Pancreas (tissue), 10 donors: ENCODE measurements at regions not wholly inside any gene's neighbourhood (a gene's known extent, or its start where the extent isn't known, plus 50 kb on each side); places are given as distances from the start of the nearest gene placed in this dataset.
A peak's percentile ranks its signal among the peaks of the same experiment; 100 is the strongest.

Source experiments
- ATAC-seq, 4 donors: fragments of 200-7000 bp; cut with Tn5 transposase; one replicate each; pipeline versions ENCODE4 v1.8.0 to v1.9.1; 2020; ENCODE audit warnings: mild to moderate bottlenecking in 4 of 4, moderate library complexity in 4 of 4
- DNase-seq, 6 donors: peaks; one replicate each; pipeline ENCODE4 v3.0.0-alpha.2; 2020
- FAIRE-seq: peaks from 2 replicates; lab custom pipeline; 2012; peaks lifted over from hg19 to GRCh38; lab: Jason Lieb, UNC
- H3K27ac ChIP-seq, 4 donors: fragments of 200-600 bp; sonication (generic); 1 replicate in 3 of 4; 2 replicates in 1 of 4; pipeline versions ENCODE4 v1.5.0 to v1.8.0; 2020
- H3K27me3 ChIP-seq, 4 donors: fragments of 200-600 bp; one replicate each; pipeline ENCODE4 v1.8.0; 2021
- H3K36me3 ChIP-seq, 3 donors: fragments of 200-600 bp; sonication (generic) in 1 of 3; one replicate each; pipeline versions ENCODE4 v1.5.0 to v1.8.0; 2020 to 2021
- H3K4me1 ChIP-seq, 3 donors: fragments of 200-600 bp; one replicate each; pipeline ENCODE4 v1.8.0; 2021
- H3K4me3 ChIP-seq, 4 donors: fragments of 200-600 bp; sonication (generic) in 2 of 4; one replicate each; pipeline versions ENCODE4 v1.5.0 to v1.8.0; 2020 to 2021
- H3K9me3 ChIP-seq, 4 donors: fragments of 200-600 bp; one replicate each; pipeline ENCODE4 v1.8.0; 2021
- WGBS, 2 donors: extraction: QIAGEN DNeasy Blood & Tissue Kit; methylation state at CpG; one replicate each; pipeline ENCODE4 v1.1.7; 2013; 5-methylcytosine and 5-hydroxymethylcytosine counted together
- intact Hi-C, 3 donors: fragments of 100-400 bp; cut with DNase I; formaldehyde crosslinking; loops; one replicate each; pipeline versions ENCODE4 v1.11.1 to v1.14.2; 2022
- TF ChIP-seq, protein P1 (sequence below), 4 donors: fragments of 200-600 bp; sonication (generic) in 3 of 4; IDR thresholded peaks; one replicate each; pipeline versions ENCODE4 v1.5.0 to v1.8.0; 2021; ENCODE audit warnings: antibody characterized with exemption in 4 of 4
- donor health status: healthy with polysubstance abuse.
- donor health status: DM: no; HTN: no; CAD: no; lungs with moderate emphysema.
- donor health status: DM: no; HTN: no; CAD: no.
- donor health status: control.
- donor health status: control.
- donor health status: Bipolar disorder and iron deficiency.
- donor health status: DM: yes; HTN: yes; CAD: no.
- donor health status: DM: no; HTN: no; CAD: no.
- donor health status: DM: no; HTN: no; CAD: no.
- donor health status: DM: yes; HTN: yes; CAD: no.

DNA sequence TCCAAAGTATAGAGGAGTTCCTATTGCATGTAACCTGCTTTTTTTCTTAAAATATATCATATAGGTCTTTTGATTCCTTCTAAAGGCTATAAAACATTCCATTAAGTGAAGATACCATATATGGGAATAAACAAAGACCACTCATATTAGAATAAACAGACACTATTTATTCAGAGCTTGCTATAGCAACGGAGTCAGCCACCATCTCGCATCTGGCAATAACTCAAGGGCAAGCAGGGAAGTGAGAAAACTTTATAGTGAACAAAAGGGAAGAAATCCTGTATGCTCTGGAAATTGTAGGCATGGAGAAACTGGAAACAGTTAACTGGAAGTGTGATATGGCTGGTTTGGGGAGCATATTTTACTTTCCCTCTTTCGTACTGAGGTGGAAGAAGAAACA, 301.9 kb downstream of the PTH2R start:
- H3K27me3 ChIP-seq: no peaks in the 10 kb centered on the region
- H3K36me3 ChIP-seq: no peaks in the 10 kb centered on the region
- ATAC-seq (no peak), DNase-seq (no peak), FAIRE-seq (no peak)
- 51 to 64% methylated on average over 3 of the region's 3 CpGs for WGBS, 2 donors
- H3K9me3 ChIP-seq: no peaks in the 10 kb centered on the region
- TF ChIP-seq, protein P1, sequence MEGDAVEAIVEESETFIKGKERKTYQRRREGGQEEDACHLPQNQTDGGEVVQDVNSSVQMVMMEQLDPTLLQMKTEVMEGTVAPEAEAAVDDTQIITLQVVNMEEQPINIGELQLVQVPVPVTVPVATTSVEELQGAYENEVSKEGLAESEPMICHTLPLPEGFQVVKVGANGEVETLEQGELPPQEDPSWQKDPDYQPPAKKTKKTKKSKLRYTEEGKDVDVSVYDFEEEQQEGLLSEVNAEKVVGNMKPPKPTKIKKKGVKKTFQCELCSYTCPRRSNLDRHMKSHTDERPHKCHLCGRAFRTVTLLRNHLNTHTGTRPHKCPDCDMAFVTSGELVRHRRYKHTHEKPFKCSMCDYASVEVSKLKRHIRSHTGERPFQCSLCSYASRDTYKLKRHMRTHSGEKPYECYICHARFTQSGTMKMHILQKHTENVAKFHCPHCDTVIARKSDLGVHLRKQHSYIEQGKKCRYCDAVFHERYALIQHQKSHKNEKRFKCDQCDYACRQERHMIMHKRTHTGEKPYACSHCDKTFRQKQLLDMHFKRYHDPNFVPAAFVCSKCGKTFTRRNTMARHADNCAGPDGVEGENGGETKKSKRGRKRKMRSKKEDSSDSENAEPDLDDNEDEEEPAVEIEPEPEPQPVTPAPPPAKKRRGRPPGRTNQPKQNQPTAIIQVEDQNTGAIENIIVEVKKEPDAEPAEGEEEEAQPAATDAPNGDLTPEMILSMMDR (IDR thresholded peaks at IDR 0.05): no peak
- H3K4me3 ChIP-seq: no peak overlapping the region
- intact Hi-C loops: no loop called here
- no peak overlapping the region for H3K27ac ChIP-seq
- no peaks in the 10 kb centered on the region for H3K4me1 ChIP-seq

DNA sequence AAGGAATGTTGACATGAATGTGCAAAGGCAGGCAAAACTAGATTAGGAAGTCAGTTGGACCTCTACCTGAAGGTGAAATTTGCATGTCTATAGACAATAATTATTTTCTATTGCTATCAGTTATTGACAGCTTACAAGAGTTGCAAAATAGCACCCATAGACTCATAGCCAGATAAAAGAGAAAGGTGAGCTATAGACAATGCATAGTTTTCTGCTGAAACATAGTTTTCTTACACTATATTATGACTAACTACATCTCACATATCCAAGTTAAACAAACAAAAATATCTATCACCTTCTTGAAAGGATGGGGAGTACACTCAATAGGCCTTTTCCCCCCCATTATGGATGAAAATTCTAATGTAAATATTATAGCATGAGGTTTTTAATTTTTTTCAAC, 305.0 kb downstream of the PTH2R start:
- Histone ChIP-seq H3K4me1 (no peaks in the 10 kb centered on the region), H3K27ac (no peak overlapping the region), H3K4me3 (no peak overlapping the region), H3K36me3 (no peaks in the 10 kb centered on the region), H3K9me3 (no peaks in the 10 kb centered on the region), H3K27me3 (no peaks in the 10 kb centered on the region)
- no peak for ATAC-seq
- FAIRE-seq: no peak
- intact Hi-C loops: no loop called here
- DNase-seq: no peak
- TF ChIP-seq, protein P1 (IDR thresholded peaks at IDR 0.05): no peak

- WGBS, 2 donors: 78 to 80% methylated on average over 1 of the region's 1 CpG
- peak in 1 of 4 donors; percentile 35 for ATAC-seq
- no peak for DNase-seq
Observed at GRCh38 chr2:208713066-208713745, 306.6 kb downstream of the PTH2R start.

GRCh38 chr2:208718828-208719227, 312.2 kb downstream of the PTH2R start:
- FAIRE-seq (no peak), ATAC-seq (no peak), DNase-seq (no peak)
- no peaks in the 10 kb centered on the region for H3K27me3 ChIP-seq
- H3K4me1 ChIP-seq: no peaks in the 10 kb centered on the region
- H3K27ac ChIP-seq: no peak overlapping the region
- TF ChIP-seq, protein P1 (IDR thresholded peaks at IDR 0.05): no peak
- H3K9me3 ChIP-seq: no peaks in the 10 kb centered on the region
- H3K36me3 ChIP-seq: no peaks in the 10 kb centered on the region
- WGBS, 2 donors: 82 to 91% methylated on average over 2 of the region's 2 CpGs
- intact Hi-C loops: no loop called here
- no peak overlapping the region for H3K4me3 ChIP-seq

More at GRCh38 chr2:208713066-208713745, 306.6 kb downstream of the PTH2R start:
- TF ChIP-seq, protein P1 (IDR thresholded peaks at IDR 0.05): no peak
- Histone ChIP-seq H3K36me3 (no peaks in the 10 kb centered on the region), H3K4me1 (no peaks in the 10 kb centered on the region), H3K4me3 (no peak overlapping the region), H3K27ac (no peak overlapping the region), H3K27me3 (no peaks in the 10 kb centered on the region), H3K9me3 (no peaks in the 10 kb centered on the region)
- intact Hi-C loops: no loop called here
- FAIRE-seq: no peak

DNA sequence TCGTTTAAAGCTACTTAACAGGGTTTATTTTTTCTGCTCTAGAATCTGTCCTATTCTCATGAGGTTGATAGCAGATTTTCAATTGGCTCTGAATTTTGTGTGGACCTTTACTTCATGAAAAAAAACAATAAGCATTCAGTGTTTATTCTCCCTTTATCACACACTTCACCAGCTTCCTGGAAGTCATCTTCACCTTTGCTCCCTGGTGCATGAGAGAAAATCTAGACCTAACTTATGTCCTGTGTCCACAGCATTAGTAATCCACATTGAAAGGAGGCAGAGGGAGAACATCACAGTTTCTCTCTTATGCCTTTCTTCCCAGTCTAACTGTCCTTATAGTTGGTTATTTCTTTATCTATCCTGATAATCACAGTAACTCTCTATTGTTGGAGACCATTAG, 316.1 kb downstream of the PTH2R start:
- no peaks in the 10 kb centered on the region for H3K27me3 ChIP-seq
- H3K4me3 ChIP-seq: no peak overlapping the region
- DNase-seq (no peak), FAIRE-seq (no peak), ATAC-seq (no peak)
- no peaks in the 10 kb centered on the region for H3K36me3 ChIP-seq
- TF ChIP-seq, protein P1 (IDR thresholded peaks at IDR 0.05): no peak
- no peaks in the 10 kb centered on the region for H3K4me1 ChIP-seq
- H3K9me3 ChIP-seq: no peaks in the 10 kb centered on the region
- H3K27ac ChIP-seq: no peak overlapping the region
- WGBS, 2 donors: 22 to 33% methylated on average over 1 of the region's 1 CpG
- intact Hi-C loops: no loop called here
